ENCODE measurements at regions not wholly inside any gene's neighbourhood (a gene's known extent, or its start where the extent isn't known, plus 50 kb on each side); places are given as distances from the start of the nearest gene placed in this dataset.
A peak's percentile ranks its signal among the peaks of the same experiment; 100 is the strongest.

DNA sequence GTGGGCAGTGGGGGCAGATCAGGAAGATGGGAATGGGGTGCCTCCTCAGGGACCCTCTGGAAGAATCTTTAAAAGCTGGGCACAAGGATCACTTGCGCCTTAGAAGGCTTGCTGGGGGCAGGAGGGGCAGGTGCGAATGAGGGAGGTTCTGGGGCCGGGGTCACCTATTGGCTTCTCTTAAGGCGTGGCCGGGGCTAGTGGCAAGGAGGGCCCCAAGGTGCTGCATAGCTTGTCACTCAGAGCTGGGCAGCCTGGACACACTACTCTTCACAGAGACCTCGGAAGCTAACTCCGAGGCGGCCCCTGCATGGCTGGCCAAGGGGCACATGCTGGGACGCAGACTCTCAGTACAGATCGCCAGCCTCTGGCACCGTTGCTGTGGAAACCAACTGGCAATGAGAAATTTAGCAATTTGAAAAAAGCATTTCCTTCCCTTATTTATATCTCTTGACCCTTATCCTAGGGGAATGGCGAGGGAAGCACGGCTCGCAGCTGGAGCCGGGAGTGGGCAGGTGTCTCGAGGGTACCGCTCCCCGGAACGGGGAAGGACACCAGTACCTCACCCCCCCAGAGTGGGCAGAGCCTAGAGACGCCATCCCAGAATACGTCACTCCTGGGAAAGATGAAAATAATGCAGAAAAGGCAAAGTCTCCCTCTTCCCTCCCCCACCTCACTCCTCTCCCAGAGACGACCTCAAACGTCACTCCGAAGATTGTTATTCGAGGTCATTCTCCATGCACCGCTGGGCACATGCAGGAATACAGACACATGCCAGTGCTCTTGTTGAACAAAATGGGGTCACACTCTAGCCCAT, 188.1 kb downstream of the CTTN start:
- Histone ChIP-seq H3K9me3 (no peaks in the 10 kb centered on the region), H3K4me1 (no peaks in the 10 kb centered on the region), H3K36me3 (no peaks in the 10 kb centered on the region), H3K27ac (no peak overlapping the region), H3K4me3 (no peak overlapping the region), H3K27me3 (ENCODE audit: low read depth) (no peaks in the 10 kb centered on the region)
- TF ChIP-seq, protein P1, sequence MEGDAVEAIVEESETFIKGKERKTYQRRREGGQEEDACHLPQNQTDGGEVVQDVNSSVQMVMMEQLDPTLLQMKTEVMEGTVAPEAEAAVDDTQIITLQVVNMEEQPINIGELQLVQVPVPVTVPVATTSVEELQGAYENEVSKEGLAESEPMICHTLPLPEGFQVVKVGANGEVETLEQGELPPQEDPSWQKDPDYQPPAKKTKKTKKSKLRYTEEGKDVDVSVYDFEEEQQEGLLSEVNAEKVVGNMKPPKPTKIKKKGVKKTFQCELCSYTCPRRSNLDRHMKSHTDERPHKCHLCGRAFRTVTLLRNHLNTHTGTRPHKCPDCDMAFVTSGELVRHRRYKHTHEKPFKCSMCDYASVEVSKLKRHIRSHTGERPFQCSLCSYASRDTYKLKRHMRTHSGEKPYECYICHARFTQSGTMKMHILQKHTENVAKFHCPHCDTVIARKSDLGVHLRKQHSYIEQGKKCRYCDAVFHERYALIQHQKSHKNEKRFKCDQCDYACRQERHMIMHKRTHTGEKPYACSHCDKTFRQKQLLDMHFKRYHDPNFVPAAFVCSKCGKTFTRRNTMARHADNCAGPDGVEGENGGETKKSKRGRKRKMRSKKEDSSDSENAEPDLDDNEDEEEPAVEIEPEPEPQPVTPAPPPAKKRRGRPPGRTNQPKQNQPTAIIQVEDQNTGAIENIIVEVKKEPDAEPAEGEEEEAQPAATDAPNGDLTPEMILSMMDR (IDR thresholded peaks at IDR 0.05): no peak
- DNase-seq: peak; percentile 27
- intact Hi-C loops (cut with DNase I): no loop called here
- no peak for ATAC-seq

GRCh38 chr11:70587075-70587389, 188.7 kb downstream of the CTTN start:
- H3K27me3 ChIP-seq (ENCODE audit: low read depth): no peaks in the 10 kb centered on the region
- TF ChIP-seq, protein P1 (IDR thresholded peaks at IDR 0.05): no peak
- ATAC-seq: no peak
- H3K36me3 ChIP-seq: no peaks in the 10 kb centered on the region
- H3K9me3 ChIP-seq: no peaks in the 10 kb centered on the region
- H3K4me3 ChIP-seq: no peak overlapping the region
- H3K4me1 ChIP-seq: no peaks in the 10 kb centered on the region
- DNase-seq: peak; percentile 28
- no peak overlapping the region for H3K27ac ChIP-seq
- intact Hi-C loops (cut with DNase I): no loop called here

GRCh38 chr11:70590356-70590991, 192.1 kb downstream of the CTTN start:
- no peak for ATAC-seq
- Histone ChIP-seq H3K27ac (no peak overlapping the region), H3K36me3 (no peaks in the 10 kb centered on the region), H3K9me3 (no peaks in the 10 kb centered on the region), H3K4me3 (no peak overlapping the region), H3K4me1 (no peaks in the 10 kb centered on the region), H3K27me3 (ENCODE audit: low read depth) (no peaks in the 10 kb centered on the region)
- TF ChIP-seq, protein P1 (IDR thresholded peaks at IDR 0.05): no peak
- no peak for DNase-seq
- intact Hi-C loops (cut with DNase I): no loop called here

DNA sequence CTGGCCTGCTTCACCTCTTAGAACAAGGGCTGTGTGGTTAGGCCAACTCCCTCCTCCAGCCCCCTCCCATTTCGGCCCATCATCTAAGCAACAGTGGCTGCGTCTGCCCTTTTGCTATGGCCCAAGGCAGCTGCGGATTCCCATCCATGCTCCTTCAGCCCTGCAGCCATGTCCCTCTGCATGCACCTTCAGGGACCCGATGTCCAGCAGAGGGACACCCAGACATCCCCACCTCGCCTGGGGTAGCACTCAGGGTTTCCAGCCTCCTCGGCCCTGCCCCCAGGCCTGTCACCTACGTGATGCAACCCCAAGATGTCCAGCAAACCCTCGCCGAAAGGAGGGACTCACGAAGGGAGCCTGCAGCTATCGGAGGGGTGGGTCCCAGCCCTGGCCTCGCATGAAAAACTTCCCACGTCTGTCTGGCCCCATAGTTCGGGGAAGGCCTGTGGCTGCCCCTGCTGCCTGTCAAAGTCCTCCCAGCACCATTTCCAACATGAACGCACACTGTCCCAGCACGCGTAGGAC, 194.4 kb downstream of the CTTN start:
- ATAC-seq (peak in 1 of 2 donors; percentile 9), DNase-seq (no peak)
- Histone ChIP-seq H3K4me3 (no peak overlapping the region), H3K27me3 (ENCODE audit: low read depth) (peaks cover 3% of the 10 kb centered on the region), H3K9me3 (no peaks in the 10 kb centered on the region), H3K4me1 (no peaks in the 10 kb centered on the region), H3K27ac (no peak overlapping the region), H3K36me3 (no peaks in the 10 kb centered on the region)
- intact Hi-C loops (cut with DNase I): no loop called here
- TF ChIP-seq, protein P1 (IDR thresholded peaks at IDR 0.05): no peak

DNA sequence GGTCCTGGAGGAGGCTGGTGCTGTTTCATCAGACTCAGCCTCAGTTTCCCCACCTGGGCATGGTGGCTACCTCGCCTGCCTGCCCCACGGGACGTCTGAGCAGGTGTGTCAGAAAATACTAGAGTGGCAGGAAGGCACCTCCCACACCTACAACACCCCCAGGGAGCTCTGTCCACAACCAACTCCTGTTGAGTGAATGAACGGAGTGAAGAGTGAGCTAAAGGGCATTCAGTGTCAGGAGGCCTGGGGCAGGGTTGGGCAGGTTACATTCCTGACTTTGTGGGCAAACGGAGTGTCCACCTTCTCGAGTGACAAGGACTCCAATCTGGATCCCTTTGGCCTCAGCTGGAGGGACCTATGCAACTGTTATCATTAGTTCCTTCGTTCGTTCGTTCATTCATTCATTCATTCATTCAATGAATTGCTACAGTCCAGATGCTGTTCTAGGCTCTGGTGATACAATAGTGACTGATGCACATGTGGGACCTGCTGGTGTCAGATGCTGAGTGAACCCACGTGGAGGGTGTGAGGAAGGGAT, 195.2 kb downstream of the CTTN start:
- ATAC-seq: peak; percentile 31 to 42
- DNase-seq: no peak
- Histone ChIP-seq H3K27ac (no peak overlapping the region), H3K4me3 (no peak overlapping the region), H3K9me3 (no peaks in the 10 kb centered on the region), H3K27me3 (ENCODE audit: low read depth) (peaks cover 3% of the 10 kb centered on the region), H3K4me1 (no peaks in the 10 kb centered on the region), H3K36me3 (no peaks in the 10 kb centered on the region)
- TF ChIP-seq, protein P1 (IDR thresholded peaks at IDR 0.05): no peak
- intact Hi-C loops (cut with DNase I): no loop called here

Data from lower lobe of right lung (tissue), 2 donors.